ENCODE measurements at regions not wholly inside any gene's neighbourhood (a gene's known extent, or its start where the extent isn't known, plus 50 kb on each side); places are given as distances from the start of the nearest gene placed in this dataset.

- TF ChIP-seq BCLAF1 (IDR thresholded peaks at IDR 0.05) (no peak), RB1 (IDR thresholded peaks at IDR 0.05; ENCODE audit: borderline replicate concordance) (no peak), FOXK2 (IDR thresholded peaks at IDR 0.05) (no peak), HDAC6 (IDR thresholded peaks at IDR 0.05; ENCODE audit: unreplicated experiment) (no peak), IKZF2 (IDR thresholded peaks at IDR 0.05) (no peak), PBX3 (IDR thresholded peaks at IDR 0.05; ENCODE audit: insufficient replicate concordance, low read depth, low read length) (no peak), PAX8 (IDR thresholded peaks at IDR 0.05) (no peak)
Measured at GRCh38 chr5:166962461-166962860, 1329.0 kb upstream of the WWC1 start (continued).

- POLR2A ChIA-PET, result no interaction called here
- SMC1A ChIA-PET (ENCODE audit: uncharacterized antibody, unreplicated experiment), result no interaction called here
- no peak overlapping the region for H3K4me2 ChIP-seq (ENCODE audit: control insufficient read depth, insufficient read depth)
- ATAC-seq, result no peak
- H2AFZ ChIP-seq (ENCODE audit: control insufficient read depth, low read depth, low read length), result no peak overlapping the region
- no peaks in the 10 kb centered on the region for H3K9me3 ChIP-seq (replicated peaks; ENCODE audit: control insufficient read depth, insufficient read depth, low read length)
- intact Hi-C loops (cut with micrococcal nuclease; ENCODE audit: unreplicated experiment) (no loop called here), in situ Hi-C loops (cut with MboI) (no loop called here)
- H3K4me1 ChIP-seq (ENCODE audit: control insufficient read depth, insufficient read depth, low read length), result no peaks in the 10 kb centered on the region
- no peaks in the 10 kb centered on the region for H3K36me3 ChIP-seq (ENCODE audit: control insufficient read depth in 2 of 2, insufficient read depth in 2 of 2, low read length in 1 of 2)
- no peaks in the 10 kb centered on the region for H3K27me3 ChIP-seq (replicated peaks in 1 of 2; ENCODE audit: control insufficient read depth in 2 of 2, insufficient read depth in 2 of 2, low read length in 1 of 2)
- no TSS peak for BruUV-seq (replicated peaks)
- 40% methylated on average over 3 of the region's 5 CpGs for WGBS (ENCODE audit: insufficient coverage, insufficient replicate concordance, low lambda C conversion rate, missing lambda C conversion rate)
- TF ChIP-seq WRNIP1 (IDR thresholded peaks at IDR 0.05; ENCODE audit: borderline replicate concordance, low read depth, low read length), result no peak
- TF ChIP-seq NBN (IDR thresholded peaks at IDR 0.05), result no peak
- TF ChIP-seq FOXM1 (IDR thresholded peaks at IDR 0.05; ENCODE audit: low read depth, low read length), result no peak
- TF ChIP-seq RCOR1 (conservative IDR thresholded peaks at IDR 0.05; ENCODE audit: low read depth, low read length), result no peak
- no peak for FAIRE-seq
- no peak overlapping the region for H3K9ac ChIP-seq (ENCODE audit: control insufficient read depth, insufficient read depth, low read length)
- RAD21 ChIA-PET (ENCODE audit: unreplicated experiment), result no interaction called here
- no peaks in the 10 kb centered on the region for H3K79me2 ChIP-seq (ENCODE audit: control insufficient read depth, insufficient read depth, low read length)
- no peak overlapping the region for H3K27ac ChIP-seq (ENCODE audit: control insufficient read depth, insufficient read depth)
- no peaks in the 10 kb centered on the region for H4K20me1 ChIP-seq (ENCODE audit: control insufficient read depth, insufficient read depth)
- no peak for DNase-seq (ENCODE audit: low read depth, low spot score)
- CTCF ChIA-PET, result no interaction called here
- no peak overlapping the region for H3K4me3 ChIP-seq
Measured at GRCh38 chr5:166963596-166963995, 1327.8 kb upstream of the WWC1 start.

Measured in GM12878 (cell line).